SK-N-SH (cell line): ENCODE measurements at regions not wholly inside any gene's neighbourhood (a gene's known extent, or its start where the extent isn't known, plus 50 kb on each side); places are given as distances from the start of the nearest gene placed in this dataset.

Source experiments
- CTCF ChIA-PET: fragments of 300-600, 350-600 bp; formaldehyde crosslinking; extraction: SDS; loops from one replicate; lab custom pipeline; 2021; lab: Yijun Ruan, JAX
- POLR2A ChIA-PET: fragments of 350-600 bp; sonication (Branson Sonifier 250); formaldehyde crosslinking; extraction: SDS; loops from one replicate; lab custom pipeline; 2020; ENCODE audit warnings: antibody characterized with exemption, inconsistent platforms; lab: Yijun Ruan, JAX
- DNase-seq: peaks from one replicate; pipeline ENCODE4 v3.0.0; 2012
- H2AFZ ChIP-seq: fragments of 200-600 bp; sonication (generic); 2 replicates; pipeline ENCODE4 v1.8.1; 2016; ENCODE audit warnings: antibody characterized with exemption, mild to moderate bottlenecking, low read depth
- H3F3A ChIP-seq: fragments of 200-600 bp; sonication (generic); replicated peaks from 2 replicates; pipeline ENCODE3; 2016; ENCODE audit warnings: antibody characterized with exemption, mild to moderate bottlenecking; ENCODE audit not compliant: insufficient read depth
- H3K27ac ChIP-seq, 2 experiments: fragments of 200-500 bp in 1 of 2; fragments of 200-600 bp in 1 of 2; sonication (Bioruptor generic) in 1 of 2; sonication (generic), shearing (Covaris generic) in 1 of 2; 2 replicates each; pipeline versions ENCODE4 v1.5.1 to v1.6.1; 2014 to 2016; ENCODE audit warnings: low read depth in 2 of 2, inconsistent platforms in 1 of 2, low read length in 1 of 2, mild to moderate bottlenecking in 1 of 2, mixed read lengths in 1 of 2
- H3K27me3 ChIP-seq: fragments of 200-600 bp; sonication (generic), shearing (Covaris generic); 2 replicates; pipeline ENCODE4 v1.6.1; 2016; ENCODE audit warnings: mixed run types; ENCODE audit not compliant: insufficient read depth
- H3K36me3 ChIP-seq, 2 experiments: fragments of 200-500 bp in 1 of 2; fragments of 200-600 bp in 1 of 2; sonication (Bioruptor generic) in 1 of 2; sonication (generic) in 1 of 2; replicated peaks in 1 of 2; 2 replicates each; pipeline versions ENCODE3 to v1.5.1; 2014 to 2016; ENCODE audit warnings: low read length in 1 of 2, mild to moderate bottlenecking in 1 of 2; ENCODE audit not compliant: insufficient read depth in 2 of 2, control insufficient read depth in 1 of 2
- H3K4me1 ChIP-seq, 2 experiments: fragments of 200-500 bp in 1 of 2; fragments of 200-600 bp in 1 of 2; sonication (Bioruptor generic) in 1 of 2; sonication (generic), shearing (Covaris generic) in 1 of 2; 2 replicates each; pipeline versions ENCODE4 v1.5.1 to v1.6.1; 2014 to 2016; ENCODE audit warnings: low read depth in 1 of 2, low read length in 1 of 2, mixed run types in 1 of 2; ENCODE audit not compliant: insufficient read depth in 2 of 2, control insufficient read depth in 1 of 2
- H3K4me2 ChIP-seq: fragments of 200-600 bp; sonication (generic), shearing (Covaris generic); 2 replicates; pipeline ENCODE4 v1.6.1; 2017; ENCODE audit warnings: mixed run types
- H3K4me3 ChIP-seq, 2 experiments: fragments of 200-500 bp in 1 of 2; fragments of 200-600 bp in 1 of 2; sonication (Bioruptor generic) in 1 of 2; sonication (generic), shearing (Covaris generic) in 1 of 2; 2 replicates each; pipeline versions ENCODE4 v1.5.1 to v1.8.1; 2014 to 2016; ENCODE audit warnings: low read depth in 2 of 2, inconsistent platforms in 1 of 2, low read length in 1 of 2, mild to moderate bottlenecking in 1 of 2, mixed read lengths in 1 of 2, moderate library complexity in 1 of 2
- H3K79me2 ChIP-seq: fragments of 200-600 bp; sonication (generic); 2 replicates; pipeline ENCODE4 v1.8.1; 2017; ENCODE audit warnings: mild to moderate bottlenecking; ENCODE audit not compliant: insufficient read depth
- H3K9ac ChIP-seq: fragments of 200-600 bp; sonication (generic); 2 replicates; pipeline ENCODE4 v1.6.1; 2017; ENCODE audit warnings: mixed run types
- H3K9me2 ChIP-seq: fragments of 200-600 bp; sonication (generic); 2 replicates; pipeline ENCODE4 v1.6.1; 2017; ENCODE audit warnings: mixed run types
- H3K9me3 ChIP-seq: fragments of 200-600 bp; sonication (generic); 2 replicates; pipeline ENCODE4 v1.6.1; 2017; ENCODE audit warnings: mixed run types, mild to moderate bottlenecking, moderate library complexity
- H4K20me1 ChIP-seq: fragments of 200-600 bp; sonication (generic); 2 replicates; pipeline ENCODE4 v1.6.1; 2017; ENCODE audit warnings: mild to moderate bottlenecking, mixed run types; ENCODE audit not compliant: insufficient read depth
- CHD2 ChIP-seq: fragments of 150-350 bp; IDR thresholded peaks from 2 replicates; pipeline ENCODE4 v1.6.1; 2018; ENCODE audit warnings: low read length; ENCODE audit not compliant: partially characterized antibody
- CTCF ChIP-seq: fragments of 200-600 bp; sonication (generic); IDR thresholded peaks from 2 replicates; pipeline ENCODE4 v1.6.1; 2017; ENCODE audit warnings: antibody characterized with exemption, mild to moderate bottlenecking, moderate library complexity
- EP300 ChIP-seq, 2 experiments: IDR thresholded peaks; 2 replicates each; pipeline versions ENCODE4 v1.4.0 to v1.6.1; 2012; ENCODE audit warnings: borderline replicate concordance in 1 of 2, low read depth in 1 of 2, low read length in 1 of 2
- EZH2phosphoT487 ChIP-seq: fragments of 200-600 bp; sonication (generic); IDR thresholded peaks from 2 replicates; pipeline ENCODE4 v1.6.1; 2017; ENCODE audit warnings: low read depth, mixed run types, mild to moderate bottlenecking, antibody characterized with exemption, moderate library complexity, borderline replicate concordance
- FOSL2 ChIP-seq: IDR thresholded peaks from 2 replicates; pipeline ENCODE4 v1.4.0; 2012; ENCODE audit warnings: low read depth, mild to moderate bottlenecking, moderate library complexity, borderline replicate concordance
- FOXM1 ChIP-seq: IDR thresholded peaks from 2 replicates; pipeline ENCODE4 v1.4.0; 2012; ENCODE audit warnings: low read depth, mild to moderate bottlenecking
- GABPA ChIP-seq: IDR thresholded peaks from 2 replicates; pipeline ENCODE4 v1.4.0; 2012; ENCODE audit warnings: low read depth, mild to moderate bottlenecking
- GATA2 ChIP-seq: sonication (generic); formaldehyde crosslinking; IDR thresholded peaks from 2 replicates; pipeline ENCODE4 v1.5.0; 2020; ENCODE audit warnings: mild to moderate bottlenecking, missing genetic modification reagents
- IRF3 ChIP-seq: fragments of 150-350 bp; IDR thresholded peaks from 2 replicates; pipeline ENCODE4 v1.6.1; 2016; ENCODE audit warnings: mild to moderate bottlenecking, low read depth, low read length
- JUND ChIP-seq: IDR thresholded peaks from 2 replicates; pipeline ENCODE4 v1.4.0; 2012
- MEF2A ChIP-seq: IDR thresholded peaks from 2 replicates; pipeline ENCODE4 v1.4.0; 2012; ENCODE audit warnings: low read depth, borderline replicate concordance
- MXI1 ChIP-seq: IDR thresholded peaks from 2 replicates; pipeline ENCODE4 v1.6.1; 2012; ENCODE audit warnings: mild to moderate bottlenecking, low read depth, low read length, improper control_type of control experiment
- POLR2AphosphoS5 ChIP-seq: IDR thresholded peaks from 2 replicates; pipeline ENCODE4 v1.6.1; 2012; ENCODE audit warnings: low read depth, low read length
- RAD21 ChIP-seq: IDR thresholded peaks from 2 replicates; pipeline ENCODE4 v1.6.1; 2012; ENCODE audit warnings: mild to moderate bottlenecking, low read length
- RFX5 ChIP-seq: IDR thresholded peaks from 2 replicates; pipeline ENCODE4 v1.6.1; 2012; ENCODE audit warnings: mild to moderate bottlenecking, improper control_type of control experiment, low read length
- RXRA ChIP-seq: IDR thresholded peaks from 2 replicates; pipeline ENCODE4 v1.4.0; 2012; ENCODE audit warnings: low read depth, mild to moderate bottlenecking, borderline replicate concordance
- SIN3A ChIP-seq: IDR thresholded peaks from 2 replicates; pipeline ENCODE4 v1.6.1; 2012; ENCODE audit warnings: low read depth, mild to moderate bottlenecking, low read length, moderate library complexity, borderline replicate concordance
- SMC3 ChIP-seq: IDR thresholded peaks from 2 replicates; pipeline ENCODE4 v1.6.1; 2012; ENCODE audit warnings: low read depth, low read length, improper control_type of control experiment
- TCF12 ChIP-seq: IDR thresholded peaks from 2 replicates; pipeline ENCODE4 v1.4.0; 2012
- USF1 ChIP-seq: IDR thresholded peaks from 2 replicates; pipeline ENCODE4 v1.4.0; 2012; ENCODE audit warnings: low read depth, borderline replicate concordance
- WGBS: methylation state at CpG from one replicate; pipeline ENCODE4 v1.1.6; 2017; ENCODE audit warnings: low lambda C conversion rate; 5-methylcytosine and 5-hydroxymethylcytosine counted together

- Histone ChIP-seq H3K36me3 (no peaks in the 10 kb centered on the region), H3K27me3 (no peaks in the 10 kb centered on the region), H3K79me2 (no peaks in the 10 kb centered on the region), H3F3A (peaks cover 5% of the 10 kb centered on the region), H3K9ac (no peak overlapping the region), H3K9me2 (no peaks in the 10 kb centered on the region), H3K27ac (peak overlapping the region in 1 of 2 experiments; percentile 5; a peak in 2 of 4 replicates), H3K4me2 (no peak overlapping the region), H2AFZ (no peak overlapping the region), H3K4me3 (no peak overlapping the region), H3K4me1 (peaks cover 10 to 26% of the 10 kb centered on the region in 2 experiments; a peak in 3 of 4 replicates), H4K20me1 (no peaks in the 10 kb centered on the region)
- no peak for DNase-seq
- POLR2A ChIA-PET, result no interaction called here
- CTCF ChIA-PET, result interaction anchor here (1.0 to 1.9 kb wide), 7 partner anchors 10 to 87 kb away, joined by 4 to 7 read pairs (median 4); no protein-coding TSS in a partner anchor
- WGBS, result 57% methylated on average over 8 of the region's 8 CpGs
- no peak for TF ChIP-seq MEF2A
- no peak for TF ChIP-seq TCF12
- no peak for TF ChIP-seq FOSL2
- TF ChIP-seq SIN3A, result no peak
- no peak for TF ChIP-seq GABPA
- no peak for TF ChIP-seq EP300 (IDR thresholded peaks at IDR 0.05; ENCODE audit: borderline replicate concordance in 1 of 2, low read depth in 1 of 2, low read length in 1 of 2)
- no peak for TF ChIP-seq JUND
- no peak for TF ChIP-seq RFX5
- no peak for TF ChIP-seq RXRA
- no peak for TF ChIP-seq IRF3
- no peak for TF ChIP-seq CTCF
- TF ChIP-seq EZH2phosphoT487, result no peak
- no peak for TF ChIP-seq MXI1
- TF ChIP-seq RAD21, result no peak
- no peak for TF ChIP-seq SMC3
- no peak for TF ChIP-seq USF1
- no peak for TF ChIP-seq FOXM1
- TF ChIP-seq GATA2 (CRISPR knock-in tag), result no peak
- TF ChIP-seq POLR2AphosphoS5, result no peak
- no peak for TF ChIP-seq CHD2
- TF ChIP-seq, all 33 proteins: peak for 0
- no peaks in the 10 kb centered on the region for H3K9me3 ChIP-seq
Observed at GRCh38 chr2:47265158-47265557, 88.8 kb upstream of the CALM2 start.
